Hematopoietic multipotent progenitor cell treated with erythropoietin and hydrocortisone succinate and interleukin-3 and kit ligand, for 6 days (in vitro differentiated cells): ENCODE measurements at regions not wholly inside any gene's neighbourhood (a gene's known extent, or its start where the extent isn't known, plus 50 kb on each side); places are given as distances from the start of the nearest gene placed in this dataset.
"Not testable (repeated sequence)": the region's sequence is repeated elsewhere in the genome, so short reads cannot be mapped to it uniquely, and the experiment has no call there.

Experiments
- DNase-seq: peaks from one replicate; pipeline ENCODE4 v3.0.0-alpha.2; 2015

- no peak for DNase-seq
Observed at GRCh38 chr10:57472823-57473619, 794.7 kb downstream of the IPMK start.

GRCh38 chr10:57468894-57469432, 798.7 kb downstream of the IPMK start:
- no peak for DNase-seq

- DNase-seq = no peak
Observed at GRCh38 chr10:57465155-57465554, 802.5 kb downstream of the IPMK start.

- DNase-seq = no peak
Observed at GRCh38 chr10:57460540-57460939, 807.2 kb downstream of the IPMK start.

- DNase-seq = no peak
Observed at GRCh38 chr10:57457972-57458512, 809.7 kb downstream of the IPMK start.

GRCh38 chr10:57430376-57430775, 837.3 kb downstream of the IPMK start:
- DNase-seq = no peak

GRCh38 chr10:57420881-57421280, 846.8 kb downstream of the IPMK start:
- no peak for DNase-seq

- no peak for DNase-seq
Observed at GRCh38 chr10:57418476-57418875, 849.2 kb downstream of the IPMK start.

GRCh38 chr10:57395923-57396322, 871.8 kb downstream of the IPMK start:
- DNase-seq = no peak

- no peak for DNase-seq
Observed at GRCh38 chr10:57367412-57367811, 900.3 kb downstream of the IPMK start.

GRCh38 chr10:57362811-57363210, 904.9 kb downstream of the IPMK start:
- DNase-seq = no peak

GRCh38 chr10:57353403-57354003, 914.2 kb downstream of the IPMK start:
- DNase-seq = no peak

- DNase-seq = no peak
Observed at GRCh38 chr10:57351076-57351475, 916.6 kb downstream of the IPMK start.

GRCh38 chr10:57341294-57341693, 926.4 kb downstream of the IPMK start:
- no peak for DNase-seq

- DNase-seq = peak; percentile 74
Observed at GRCh38 chr10:57338823-57339558, 928.7 kb downstream of the IPMK start.

GRCh38 chr10:57336865-57337264, 930.8 kb downstream of the IPMK start:
- no peak for DNase-seq

GRCh38 chr10:57336341-57336740, 931.4 kb downstream of the IPMK start:
- DNase-seq = no peak

GRCh38 chr10:57334523-57334922, 933.2 kb downstream of the IPMK start:
- no peak for DNase-seq

GRCh38 chr10:57333880-57334279, 933.8 kb downstream of the IPMK start:
- DNase-seq = no peak

GRCh38 chr10:57321400-57321854, 946.3 kb downstream of the IPMK start:
- not testable (repeated sequence) for DNase-seq

GRCh38 chr10:57320416-57320815, 947.3 kb downstream of the IPMK start:
- DNase-seq = no peak

GRCh38 chr10:57314046-57314445, 953.0 kb upstream of the ZWINT start:
- DNase-seq = no peak

GRCh38 chr10:57303566-57303965, 942.5 kb upstream of the ZWINT start:
- DNase-seq = no peak
